Prostate gland (tissue), 2 donors: ENCODE measurements at regions not wholly inside any gene's neighbourhood (a gene's known extent, or its start where the extent isn't known, plus 50 kb on each side); places are given as distances from the start of the nearest gene placed in this dataset.

Source experiments
- DNase-seq: peaks from one replicate; pipeline ENCODE4 v3.0.0-alpha.2; 2019; ENCODE audit warnings: low spot score
- H3K27ac ChIP-seq, 2 donors: fragments of 200-600 bp; sonication (generic); 2 replicates each; pipeline ENCODE4 v1.5.1; 2017 to 2019
- H3K27me3 ChIP-seq: fragments of 200-600 bp; sonication (generic); replicated peaks from 2 replicates; pipeline ENCODE4 v1.5.1; 2019; ENCODE audit not compliant: insufficient read depth
- H3K36me3 ChIP-seq, 2 donors: fragments of 200-600 bp; sonication (generic); 1 replicate in 1 of 2; 2 replicates in 1 of 2; pipeline versions ENCODE4 v1.5.1 to v1.8.1; 2017 to 2019
- H3K4me1 ChIP-seq: fragments of 200-600 bp; sonication (generic); replicated peaks from 2 replicates; pipeline ENCODE4 v1.5.1; 2019
- H3K4me3 ChIP-seq, 2 donors: fragments of 200-600 bp; sonication (generic); 2 replicates each; pipeline ENCODE4 v1.5.1; 2017 to 2019
- H3K9me3 ChIP-seq: fragments of 200-600 bp; sonication (generic); 2 replicates; pipeline ENCODE4 v1.5.1; 2017
- CTCF ChIP-seq, 4 experiments: fragments of 200-600 bp in 2 of 4; fragments of 450-650 bp in 2 of 4; sonication (generic) in 2 of 4; IDR thresholded peaks; 1 replicate in 3 of 4; 2 replicates in 1 of 4; pipeline ENCODE4 v1.5.1; 2016 to 2019; ENCODE audit warnings: antibody characterized with exemption in 4 of 4, mild to moderate bottlenecking in 2 of 4, moderate library complexity in 2 of 4
- POLR2A ChIP-seq: fragments of 450-650 bp; IDR thresholded peaks from one replicate; pipeline ENCODE4 v1.6.1; 2016; ENCODE audit warnings: antibody characterized with exemption, mild to moderate bottlenecking
- POLR2AphosphoS5 ChIP-seq: sonication (generic); formaldehyde crosslinking; IDR thresholded peaks from one replicate; pipeline ENCODE4 v1.6.1; 2017; ENCODE audit warnings: antibody characterized with exemption
- WGBS: methylation state at CpG from one replicate; pipeline ENCODE4 v1.1.5; 2018; 5-methylcytosine and 5-hydroxymethylcytosine counted together
- intact Hi-C: fragments of 100-400 bp; cut with DNase I; formaldehyde crosslinking; loops from one replicate; pipeline ENCODE4 v1.14.2; 2022

- TF ChIP-seq POLR2AphosphoS5: no peak
- TF ChIP-seq CTCF (IDR thresholded peaks at IDR 0.05): no peak
- no peak for TF ChIP-seq POLR2A
- Histone ChIP-seq H3K27ac (no peak overlapping the region), H3K4me1 (no peaks in the 10 kb centered on the region), H3K4me3 (no peak overlapping the region), H3K36me3 (no peaks in the 10 kb centered on the region), H3K27me3 (no peaks in the 10 kb centered on the region), H3K9me3 (no peaks in the 10 kb centered on the region)
- no peak for DNase-seq
- 85% methylated on average over 4 of the region's 4 CpGs for WGBS
- intact Hi-C loops: no loop called here
Measured at GRCh38 chr20:39283464-39283863, 321.3 kb downstream of the DHX35 start.

GRCh38 chr20:39282619-39283092 is 320.5 kb downstream of the DHX35 start:
- Histone ChIP-seq H3K27ac (no peak overlapping the region), H3K27me3 (no peaks in the 10 kb centered on the region), H3K9me3 (no peaks in the 10 kb centered on the region), H3K36me3 (no peaks in the 10 kb centered on the region), H3K4me1 (no peaks in the 10 kb centered on the region), H3K4me3 (no peak overlapping the region)
- peak; percentile 46 for DNase-seq
- intact Hi-C loops: no loop called here
- WGBS: 23% methylated on average over 10 of the region's 10 CpGs
- no peak for TF ChIP-seq POLR2A
- peak; percentile 36 for TF ChIP-seq POLR2AphosphoS5

- no peaks in the 10 kb centered on the region for H3K4me1 ChIP-seq
- no peaks in the 10 kb centered on the region for H3K27me3 ChIP-seq
- no peak overlapping the region for H3K27ac ChIP-seq
- no peak overlapping the region for H3K4me3 ChIP-seq
- intact Hi-C loops: no loop called here
- DNase-seq: no peak
- no peaks in the 10 kb centered on the region for H3K36me3 ChIP-seq
- H3K9me3 ChIP-seq: no peaks in the 10 kb centered on the region
- 88% methylated on average over 3 of the region's 3 CpGs for WGBS
- TF ChIP-seq CTCF (IDR thresholded peaks at IDR 0.05) (no peak), POLR2A (no peak), POLR2AphosphoS5 (no peak)
Measured at GRCh38 chr20:39280875-39281274, 318.7 kb downstream of the DHX35 start.

- intact Hi-C loops: no loop called here
- TF ChIP-seq CTCF (IDR thresholded peaks at IDR 0.05) (no peak), POLR2A (no peak), POLR2AphosphoS5 (no peak)
- Histone ChIP-seq H3K27ac (no peak overlapping the region), H3K36me3 (no peaks in the 10 kb centered on the region), H3K4me3 (no peak overlapping the region), H3K9me3 (no peaks in the 10 kb centered on the region), H3K27me3 (no peaks in the 10 kb centered on the region), H3K4me1 (no peaks in the 10 kb centered on the region)
- no peak for DNase-seq
- 31% methylated on average over 5 of the region's 5 CpGs for WGBS
Measured at GRCh38 chr20:39278230-39278788, 316.2 kb downstream of the DHX35 start.

GRCh38 chr20:39277185-39277584 is 315.0 kb downstream of the DHX35 start:
- no peaks in the 10 kb centered on the region for H3K4me1 ChIP-seq
- no peaks in the 10 kb centered on the region for H3K36me3 ChIP-seq
- H3K27ac ChIP-seq: no peak overlapping the region
- WGBS: 90% methylated on average over 7 of the region's 7 CpGs
- H3K4me3 ChIP-seq: no peak overlapping the region
- no peak for DNase-seq
- H3K27me3 ChIP-seq: no peaks in the 10 kb centered on the region
- TF ChIP-seq POLR2AphosphoS5 (no peak), POLR2A (no peak), CTCF (IDR thresholded peaks at IDR 0.05) (no peak)
- no peaks in the 10 kb centered on the region for H3K9me3 ChIP-seq
- intact Hi-C loops: no loop called here
